Liver (tissue), 8 donors: ENCODE measurements at regions not wholly inside any gene's neighbourhood (a gene's known extent, or its start where the extent isn't known, plus 50 kb on each side); places are given as distances from the start of the nearest gene placed in this dataset.
A peak's percentile ranks its signal among the peaks of the same experiment; 100 is the strongest.

Experiments
- DNase-seq: peaks from one replicate; pipeline ENCODE4 v3.0.0-alpha.2; 2017; ENCODE audit warnings: low spot score
- H3K27ac ChIP-seq, 2 donors: one replicate each; pipeline ENCODE4 v1.7.0; 2013; ENCODE audit warnings: inconsistent platforms in 2 of 2, low read length in 2 of 2, control low read depth in 1 of 2, low read depth in 1 of 2, mild to moderate bottlenecking in 1 of 2
- H3K27me3 ChIP-seq, 4 donors: one replicate each; pipeline versions ENCODE4 v1.6.1 to v1.7.0; 2013; ENCODE audit warnings: low read length in 3 of 4, inconsistent platforms in 1 of 4, mild to moderate bottlenecking in 1 of 4, moderate library complexity in 1 of 4; ENCODE audit not compliant: control insufficient read depth in 4 of 4, insufficient read depth in 4 of 4
- H3K36me3 ChIP-seq, 4 donors: one replicate each; pipeline versions ENCODE4 v1.6.1 to v1.7.0; 2013; ENCODE audit warnings: low read length in 3 of 4, mild to moderate bottlenecking in 3 of 4, low read depth in 1 of 4, moderate library complexity in 1 of 4; ENCODE audit not compliant: control insufficient read depth in 4 of 4, insufficient read depth in 3 of 4
- H3K4me1 ChIP-seq, 4 donors: one replicate each; pipeline versions ENCODE4 v1.6.1 to v1.7.0; 2013; ENCODE audit warnings: low read length in 3 of 4, mild to moderate bottlenecking in 3 of 4, moderate library complexity in 1 of 4; ENCODE audit not compliant: control insufficient read depth in 4 of 4, insufficient read depth in 4 of 4
- H3K4me3 ChIP-seq, 3 donors: one replicate each; pipeline versions ENCODE4 v1.6.1 to v1.7.0; 2013; ENCODE audit warnings: low read length in 3 of 3, control low read depth in 1 of 3, low read depth in 1 of 3, mild to moderate bottlenecking in 1 of 3
- H3K9ac ChIP-seq, 2 donors: one replicate each; pipeline ENCODE4 v1.7.0; 2013; ENCODE audit warnings: low read length in 2 of 2, mild to moderate bottlenecking in 2 of 2, moderate library complexity in 2 of 2, control low read depth in 1 of 2, low read depth in 1 of 2
- H3K9me3 ChIP-seq, 4 donors: one replicate each; pipeline versions ENCODE4 v1.6.1 to v1.7.0; 2013; ENCODE audit warnings: low read length in 3 of 4; ENCODE audit not compliant: control insufficient read depth in 4 of 4
- EGR1 ChIP-seq, 2 donors: IDR thresholded peaks; 2 replicates each; pipeline ENCODE4 v1.6.1; 2016 to 2018; ENCODE audit warnings: antibody characterized with exemption in 2 of 2, low read depth in 2 of 2
- FOXA2 ChIP-seq: IDR thresholded peaks from 2 replicates; pipeline ENCODE4 v1.6.1; 2016; ENCODE audit warnings: antibody characterized with exemption
- GABPA ChIP-seq, 2 donors: IDR thresholded peaks in 1 of 2; conservative IDR thresholded peaks in 1 of 2; 2 replicates each; pipeline ENCODE4 v1.6.1; 2016; ENCODE audit warnings: antibody characterized with exemption in 2 of 2, mild to moderate bottlenecking in 1 of 2, moderate library complexity in 1 of 2
- JUND ChIP-seq, 2 donors: IDR thresholded peaks; 2 replicates each; pipeline ENCODE4 v1.6.1; 2016; ENCODE audit warnings: antibody characterized with exemption in 2 of 2
- NR2F2 ChIP-seq: IDR thresholded peaks from 2 replicates; pipeline ENCODE4 v1.6.1; 2016; ENCODE audit warnings: antibody characterized with exemption
- RAD21 ChIP-seq, 2 donors: IDR thresholded peaks; 2 replicates each; pipeline ENCODE4 v1.6.1; 2016; ENCODE audit warnings: antibody characterized with exemption in 2 of 2, mild to moderate bottlenecking in 2 of 2
- RXRA ChIP-seq, 2 donors: IDR thresholded peaks; 2 replicates each; pipeline ENCODE4 v1.6.1; 2017 to 2018; ENCODE audit warnings: antibody characterized with exemption in 2 of 2, mild to moderate bottlenecking in 1 of 2
- SP1 ChIP-seq: IDR thresholded peaks from 2 replicates; pipeline ENCODE4 v1.6.1; 2018; ENCODE audit warnings: antibody characterized with exemption, mild to moderate bottlenecking
- TAF1 ChIP-seq: conservative IDR thresholded peaks from 2 replicates; pipeline ENCODE4 v1.6.1; 2016; ENCODE audit warnings: antibody characterized with exemption, mild to moderate bottlenecking
- YY1 ChIP-seq: IDR thresholded peaks from 2 replicates; pipeline ENCODE4 v1.6.1; 2016; ENCODE audit warnings: antibody characterized with exemption, mild to moderate bottlenecking
- WGBS: extraction: QIAGEN DNeasy Blood & Tissue Kit; methylation state at CpG from one replicate; pipeline ENCODE4 v1.1.7; 2013; 5-methylcytosine and 5-hydroxymethylcytosine counted together
- TF ChIP-seq, protein P1 (sequence below): fragments of 150-350 bp; IDR thresholded peaks from 2 replicates; pipeline ENCODE4 v1.5.1; 2017; ENCODE audit warnings: improper control_type of control experiment, low read depth, low read length; ENCODE audit not compliant: missing input control
- TF ChIP-seq, protein P2 (sequence below): IDR thresholded peaks from 2 replicates; pipeline ENCODE4 v1.6.1; 2016; ENCODE audit warnings: antibody characterized with exemption
- TF ChIP-seq, protein P3 (sequence below): IDR thresholded peaks from 2 replicates; pipeline ENCODE4 v1.6.1; 2016; ENCODE audit warnings: antibody characterized with exemption
- TF ChIP-seq, protein P4 (sequence below): IDR thresholded peaks from 2 replicates; pipeline ENCODE4 v1.6.1; 2016; ENCODE audit warnings: antibody characterized with exemption
- TF ChIP-seq, protein P5 (sequence below): IDR thresholded peaks from 2 replicates; pipeline ENCODE4 v1.6.1; 2016; ENCODE audit warnings: antibody characterized with exemption, mild to moderate bottlenecking
- donor health status: healthy.
- donor health status: healthy.
- donor health status: healthy.
- donor health status: healthy.
- donor health status: healthy.

DNA sequence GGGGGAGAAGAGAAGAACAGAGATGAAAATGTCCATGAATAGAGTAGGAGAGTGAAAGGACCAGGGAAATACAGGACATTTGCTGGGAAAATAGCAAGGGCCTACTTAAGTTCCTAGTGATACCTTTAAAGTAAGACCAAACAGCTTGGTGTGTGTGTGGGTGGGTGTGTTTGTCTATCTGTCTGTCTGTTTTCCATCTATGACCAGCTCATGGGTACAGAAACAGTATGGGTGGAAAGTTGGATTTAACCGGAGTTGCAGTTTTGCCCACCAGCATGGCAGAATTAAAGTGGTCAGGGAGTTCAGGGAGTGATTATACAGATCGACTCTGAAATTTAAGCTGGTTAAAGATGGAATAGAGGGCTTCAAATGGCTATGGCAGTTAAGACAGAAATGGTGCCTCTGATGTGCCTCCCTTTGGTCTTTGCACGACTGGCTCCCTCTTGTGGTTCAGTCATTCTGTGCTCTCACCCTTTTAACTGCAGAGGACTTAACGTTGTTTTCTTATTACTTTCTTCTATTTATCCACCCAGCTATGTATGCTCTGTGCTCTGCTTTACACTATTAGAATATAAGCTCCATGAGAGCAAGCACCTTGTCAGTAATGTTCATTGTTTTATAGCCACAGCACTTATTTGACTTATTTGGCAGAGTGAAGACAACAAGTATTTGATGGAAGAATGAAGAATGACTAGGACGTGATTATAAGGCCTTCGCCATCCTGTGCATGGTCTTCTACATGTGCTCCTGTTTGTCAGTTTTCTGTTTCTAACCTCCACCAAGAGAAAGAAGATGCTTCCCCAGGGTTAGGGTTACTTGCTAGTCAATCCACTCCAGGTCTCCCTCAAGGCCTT lies 72.7 kb upstream of the AK4 start:
- no peaks in the 10 kb centered on the region for H3K9me3 ChIP-seq
- DNase-seq = peak; percentile 42
- no peak overlapping the region for H3K4me3 ChIP-seq
- no peaks in the 10 kb centered on the region for H3K27me3 ChIP-seq
- H3K36me3 ChIP-seq = no peaks in the 10 kb centered on the region
- no peak overlapping the region for H3K9ac ChIP-seq
- H3K27ac ChIP-seq = no peak overlapping the region
- TF ChIP-seq, protein P1, sequence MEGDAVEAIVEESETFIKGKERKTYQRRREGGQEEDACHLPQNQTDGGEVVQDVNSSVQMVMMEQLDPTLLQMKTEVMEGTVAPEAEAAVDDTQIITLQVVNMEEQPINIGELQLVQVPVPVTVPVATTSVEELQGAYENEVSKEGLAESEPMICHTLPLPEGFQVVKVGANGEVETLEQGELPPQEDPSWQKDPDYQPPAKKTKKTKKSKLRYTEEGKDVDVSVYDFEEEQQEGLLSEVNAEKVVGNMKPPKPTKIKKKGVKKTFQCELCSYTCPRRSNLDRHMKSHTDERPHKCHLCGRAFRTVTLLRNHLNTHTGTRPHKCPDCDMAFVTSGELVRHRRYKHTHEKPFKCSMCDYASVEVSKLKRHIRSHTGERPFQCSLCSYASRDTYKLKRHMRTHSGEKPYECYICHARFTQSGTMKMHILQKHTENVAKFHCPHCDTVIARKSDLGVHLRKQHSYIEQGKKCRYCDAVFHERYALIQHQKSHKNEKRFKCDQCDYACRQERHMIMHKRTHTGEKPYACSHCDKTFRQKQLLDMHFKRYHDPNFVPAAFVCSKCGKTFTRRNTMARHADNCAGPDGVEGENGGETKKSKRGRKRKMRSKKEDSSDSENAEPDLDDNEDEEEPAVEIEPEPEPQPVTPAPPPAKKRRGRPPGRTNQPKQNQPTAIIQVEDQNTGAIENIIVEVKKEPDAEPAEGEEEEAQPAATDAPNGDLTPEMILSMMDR = peak; percentile 70
- TF ChIP-seq RAD21 (IDR thresholded peaks at IDR 0.05) (peak; percentile 84 to 91), YY1 (peak; percentile 55), JUND (IDR thresholded peaks at IDR 0.05) (no peak), EGR1 (IDR thresholded peaks at IDR 0.05; ENCODE audit: low read depth in 2 of 2) (no peak), RXRA (IDR thresholded peaks at IDR 0.05) (no peak), FOXA2 (no peak)
- TF ChIP-seq, protein P2, sequence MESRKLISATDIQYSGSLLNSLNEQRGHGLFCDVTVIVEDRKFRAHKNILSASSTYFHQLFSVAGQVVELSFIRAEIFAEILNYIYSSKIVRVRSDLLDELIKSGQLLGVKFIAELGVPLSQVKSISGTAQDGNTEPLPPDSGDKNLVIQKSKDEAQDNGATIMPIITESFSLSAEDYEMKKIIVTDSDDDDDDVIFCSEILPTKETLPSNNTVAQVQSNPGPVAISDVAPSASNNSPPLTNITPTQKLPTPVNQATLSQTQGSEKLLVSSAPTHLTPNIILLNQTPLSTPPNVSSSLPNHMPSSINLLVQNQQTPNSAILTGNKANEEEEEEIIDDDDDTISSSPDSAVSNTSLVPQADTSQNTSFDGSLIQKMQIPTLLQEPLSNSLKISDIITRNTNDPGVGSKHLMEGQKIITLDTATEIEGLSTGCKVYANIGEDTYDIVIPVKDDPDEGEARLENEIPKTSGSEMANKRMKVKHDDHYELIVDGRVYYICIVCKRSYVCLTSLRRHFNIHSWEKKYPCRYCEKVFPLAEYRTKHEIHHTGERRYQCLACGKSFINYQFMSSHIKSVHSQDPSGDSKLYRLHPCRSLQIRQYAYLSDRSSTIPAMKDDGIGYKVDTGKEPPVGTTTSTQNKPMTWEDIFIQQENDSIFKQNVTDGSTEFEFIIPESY = no peak
- peaks cover 0 to 13% (median 4%) of the 10 kb centered on the region in 4 donors for H3K4me1 ChIP-seq
- WGBS = 56% methylated on average over 6 of the region's 6 CpGs

DNA sequence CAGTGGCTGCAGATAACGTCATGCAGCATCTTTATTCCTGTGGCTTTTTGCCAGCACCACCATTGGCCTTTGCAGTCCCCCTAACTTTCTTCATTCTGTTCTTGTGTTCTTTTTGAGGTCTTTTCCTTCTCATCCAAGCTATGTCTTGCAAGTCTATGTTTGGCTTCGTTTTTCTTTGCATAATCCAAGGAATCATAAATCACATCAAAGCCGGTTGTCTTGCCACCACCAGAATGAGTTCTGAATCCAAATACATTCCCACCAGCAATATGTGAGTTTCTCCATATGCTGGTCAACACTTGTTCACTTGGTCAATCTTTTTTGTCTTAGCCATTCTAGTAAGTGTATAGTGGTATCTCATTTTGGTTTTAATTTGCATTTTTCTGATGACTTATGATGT lies 70.6 kb upstream of the AK4 start:
- no peak overlapping the region for H3K27ac ChIP-seq
- DNase-seq = no peak
- WGBS = 76% methylated on average over 3 of the region's 3 CpGs
- no peak overlapping the region for H3K9ac ChIP-seq
- TF ChIP-seq, protein P3, sequence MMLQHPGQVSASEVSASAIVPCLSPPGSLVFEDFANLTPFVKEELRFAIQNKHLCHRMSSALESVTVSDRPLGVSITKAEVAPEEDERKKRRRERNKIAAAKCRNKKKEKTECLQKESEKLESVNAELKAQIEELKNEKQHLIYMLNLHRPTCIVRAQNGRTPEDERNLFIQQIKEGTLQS = no peak
- no peak for TF ChIP-seq GABPA (IDR thresholded peaks at IDR 0.05 in 1 of 2, conservative IDR thresholded peaks at IDR 0.05 in 1 of 2)
- TF ChIP-seq, protein P4, sequence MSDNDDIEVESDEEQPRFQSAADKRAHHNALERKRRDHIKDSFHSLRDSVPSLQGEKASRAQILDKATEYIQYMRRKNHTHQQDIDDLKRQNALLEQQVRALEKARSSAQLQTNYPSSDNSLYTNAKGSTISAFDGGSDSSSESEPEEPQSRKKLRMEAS = no peak
- TF ChIP-seq, protein P2 = no peak
- TF ChIP-seq, protein P5, sequence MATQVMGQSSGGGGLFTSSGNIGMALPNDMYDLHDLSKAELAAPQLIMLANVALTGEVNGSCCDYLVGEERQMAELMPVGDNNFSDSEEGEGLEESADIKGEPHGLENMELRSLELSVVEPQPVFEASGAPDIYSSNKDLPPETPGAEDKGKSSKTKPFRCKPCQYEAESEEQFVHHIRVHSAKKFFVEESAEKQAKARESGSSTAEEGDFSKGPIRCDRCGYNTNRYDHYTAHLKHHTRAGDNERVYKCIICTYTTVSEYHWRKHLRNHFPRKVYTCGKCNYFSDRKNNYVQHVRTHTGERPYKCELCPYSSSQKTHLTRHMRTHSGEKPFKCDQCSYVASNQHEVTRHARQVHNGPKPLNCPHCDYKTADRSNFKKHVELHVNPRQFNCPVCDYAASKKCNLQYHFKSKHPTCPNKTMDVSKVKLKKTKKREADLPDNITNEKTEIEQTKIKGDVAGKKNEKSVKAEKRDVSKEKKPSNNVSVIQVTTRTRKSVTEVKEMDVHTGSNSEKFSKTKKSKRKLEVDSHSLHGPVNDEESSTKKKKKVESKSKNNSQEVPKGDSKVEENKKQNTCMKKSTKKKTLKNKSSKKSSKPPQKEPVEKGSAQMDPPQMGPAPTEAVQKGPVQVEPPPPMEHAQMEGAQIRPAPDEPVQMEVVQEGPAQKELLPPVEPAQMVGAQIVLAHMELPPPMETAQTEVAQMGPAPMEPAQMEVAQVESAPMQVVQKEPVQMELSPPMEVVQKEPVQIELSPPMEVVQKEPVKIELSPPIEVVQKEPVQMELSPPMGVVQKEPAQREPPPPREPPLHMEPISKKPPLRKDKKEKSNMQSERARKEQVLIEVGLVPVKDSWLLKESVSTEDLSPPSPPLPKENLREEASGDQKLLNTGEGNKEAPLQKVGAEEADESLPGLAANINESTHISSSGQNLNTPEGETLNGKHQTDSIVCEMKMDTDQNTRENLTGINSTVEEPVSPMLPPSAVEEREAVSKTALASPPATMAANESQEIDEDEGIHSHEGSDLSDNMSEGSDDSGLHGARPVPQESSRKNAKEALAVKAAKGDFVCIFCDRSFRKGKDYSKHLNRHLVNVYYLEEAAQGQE = no peak
- TF ChIP-seq EGR1 (IDR thresholded peaks at IDR 0.05; ENCODE audit: low read depth in 2 of 2) = no peak
- TF ChIP-seq TAF1 = no peak
- TF ChIP-seq RXRA (IDR thresholded peaks at IDR 0.05) = no peak
- no peak for TF ChIP-seq JUND (IDR thresholded peaks at IDR 0.05)
- TF ChIP-seq SP1 = no peak
- TF ChIP-seq RAD21 (IDR thresholded peaks at IDR 0.05) = no peak
- no peak for TF ChIP-seq NR2F2
- TF ChIP-seq YY1 = no peak
- H3K4me3 ChIP-seq = no peak overlapping the region
- no peaks in the 10 kb centered on the region for H3K9me3 ChIP-seq
- no peaks in the 10 kb centered on the region for H3K27me3 ChIP-seq
- no peaks in the 10 kb centered on the region for H3K36me3 ChIP-seq
- peaks cover 0 to 10% (median 3%) of the 10 kb centered on the region in 4 donors for H3K4me1 ChIP-seq
